IMR-90 (cell line): ENCODE measurements at regions not wholly inside any gene's neighbourhood (a gene's known extent, or its start where the extent isn't known, plus 50 kb on each side); places are given as distances from the start of the nearest gene placed in this dataset.

Experiments used
- ATAC-seq: fragments of 200-7000 bp; cut with Tn5 transposase; 2 replicates; pipeline ENCODE4 v1.9.1; 2020; ENCODE audit warnings: low read depth, mild to moderate bottlenecking, moderate library complexity
- BruUV-seq: library from RNA; stranded (reverse); fragments of 400-500 nt; replicated peaks from 2 replicates; lab custom pipeline; 2021; lab: Mats Ljungman, UMichigan
- CTCF ChIA-PET: fragments of 300-600 bp; formaldehyde crosslinking; extraction: SDS; loops from one replicate; lab custom pipeline; 2021; ENCODE audit warnings: antibody characterized with exemption; lab: Yijun Ruan, JAX
- POLR2A ChIA-PET: fragments of 300-600 bp; sonication (Branson Sonifier 250); formaldehyde crosslinking; loops from one replicate; lab custom pipeline; 2022; ENCODE audit warnings: antibody characterized with exemption; ENCODE audit not compliant: unreplicated experiment; lab: Charles Lee
- DNase-seq: peaks from one replicate; pipeline ENCODE4 v3.0.0; 2013
- H2AFZ ChIP-seq: replicated peaks from 2 replicates; pipeline ENCODE3; 2013; ENCODE audit warnings: low read length, mild to moderate bottlenecking; ENCODE audit not compliant: poor library complexity
- H2AK5ac ChIP-seq: 2 replicates; pipeline ENCODE4 v1.6.1; 2013; ENCODE audit warnings: low read depth, low read length, inconsistent platforms
- H2AK9ac ChIP-seq: replicated peaks from 2 replicates; pipeline ENCODE3; 2013; ENCODE audit warnings: mild to moderate bottlenecking, low read depth, low read length, moderate library complexity; ENCODE audit not compliant: poor library complexity
- H2BK120ac ChIP-seq: 2 replicates; pipeline ENCODE4 v1.6.1; 2013; ENCODE audit warnings: low read depth, low read length, inconsistent platforms
- H2BK15ac ChIP-seq: 3 replicates; pipeline ENCODE4 v1.6.1; 2013; ENCODE audit warnings: low read depth, low read length, inconsistent platforms
- H2BK20ac ChIP-seq: 2 replicates; pipeline ENCODE4 v1.6.1; 2013; ENCODE audit warnings: low read depth, mild to moderate bottlenecking, inconsistent platforms, low read length, moderate library complexity
- H2BK5ac ChIP-seq: 2 replicates; pipeline ENCODE4 v1.6.1; 2013; ENCODE audit warnings: mild to moderate bottlenecking, low read depth, low read length, inconsistent platforms; ENCODE audit not compliant: poor library complexity, severe bottlenecking
- H3K14ac ChIP-seq: replicated peaks from 2 replicates; pipeline ENCODE4 v1.6.1; 2013; ENCODE audit warnings: low read depth, low read length, inconsistent platforms
- H3K18ac ChIP-seq: 2 replicates; pipeline ENCODE4 v1.6.1; 2013; ENCODE audit warnings: low read depth, low read length, control low read depth
- H3K23ac ChIP-seq: 2 replicates; pipeline ENCODE4 v1.6.1; 2013; ENCODE audit warnings: low read depth, low read length, inconsistent platforms
- H3K27ac ChIP-seq: 2 replicates; pipeline ENCODE4 v1.5.1; 2013; ENCODE audit warnings: mild to moderate bottlenecking, control low read depth, low read length; ENCODE audit not compliant: insufficient read depth
- H3K27me3 ChIP-seq: 2 replicates; pipeline ENCODE4 v1.6.1; 2013; ENCODE audit warnings: low read length; ENCODE audit not compliant: control insufficient read depth, insufficient read depth
- H3K36me3 ChIP-seq: 2 replicates; pipeline ENCODE4 v1.6.1; 2013; ENCODE audit warnings: low read length, mixed read lengths; ENCODE audit not compliant: control insufficient read depth, insufficient read depth
- H3K4ac ChIP-seq: 2 replicates; pipeline ENCODE4 v1.6.1; 2013; ENCODE audit warnings: low read depth, low read length, inconsistent platforms
- H3K4me1 ChIP-seq: 2 replicates; pipeline ENCODE4 v1.6.1; 2013; ENCODE audit warnings: low read length, mixed read lengths; ENCODE audit not compliant: control insufficient read depth, insufficient read depth
- H3K4me2 ChIP-seq: 2 replicates; pipeline ENCODE4 v1.6.1; 2013; ENCODE audit warnings: low read depth, mild to moderate bottlenecking, control low read depth, low read length, moderate library complexity
- H3K4me3 ChIP-seq: 2 replicates; pipeline ENCODE4 v1.5.1; 2013; ENCODE audit warnings: low read depth, mild to moderate bottlenecking, control low read depth, low read length, moderate library complexity; ENCODE audit not compliant: insufficient read depth
- H3K56ac ChIP-seq: 2 replicates; pipeline ENCODE4 v1.6.1; 2013; ENCODE audit warnings: low read length, inconsistent platforms; ENCODE audit not compliant: insufficient read depth; ENCODE audit errors: extremely low read depth
- H3K79me1 ChIP-seq, 2 experiments: 2 replicates each; pipeline ENCODE4 v1.6.1; 2013; ENCODE audit warnings: low read length in 2 of 2, inconsistent platforms in 1 of 2, low read depth in 1 of 2
- H3K9ac ChIP-seq: 2 replicates; pipeline ENCODE4 v1.6.1; 2013; ENCODE audit warnings: low read depth, low read length, control low read depth
- H3K9me1 ChIP-seq: 2 replicates; pipeline ENCODE4 v1.6.1; 2013; ENCODE audit warnings: low read length, inconsistent platforms; ENCODE audit not compliant: insufficient read depth
- H3K9me3 ChIP-seq: 2 replicates; pipeline ENCODE4 v1.6.1; 2013; ENCODE audit warnings: low read length; ENCODE audit not compliant: control insufficient read depth, insufficient read depth
- H4K20me1 ChIP-seq: 2 replicates; pipeline ENCODE4 v1.6.1; 2013; ENCODE audit warnings: low read length, inconsistent platforms; ENCODE audit not compliant: insufficient read depth
- H4K5ac ChIP-seq: 2 replicates; pipeline ENCODE4 v1.6.1; 2013; ENCODE audit warnings: mild to moderate bottlenecking, low read depth, low read length, control low read depth
- H4K8ac ChIP-seq, 2 experiments: 2 replicates each; pipeline ENCODE4 v1.6.1; 2013; ENCODE audit warnings: low read depth in 2 of 2, low read length in 2 of 2, control low read depth in 1 of 2, inconsistent platforms in 1 of 2
- H4K91ac ChIP-seq: 2 replicates; pipeline ENCODE4 v1.6.1; 2013; ENCODE audit warnings: low read depth, low read length, inconsistent platforms; ENCODE audit not compliant: insufficient read depth
- BHLHE40 ChIP-seq: fragments of 150-350 bp; IDR thresholded peaks from 2 replicates; pipeline ENCODE4 v1.6.1; 2016; ENCODE audit warnings: mild to moderate bottlenecking, low read depth, low read length
- CEBPB ChIP-seq: IDR thresholded peaks from 2 replicates; pipeline ENCODE4 v1.6.1; 2012; ENCODE audit warnings: low read depth, low read length, improper control_type of control experiment
- CHD1 ChIP-seq: IDR thresholded peaks from 2 replicates; pipeline ENCODE4 v1.6.1; 2012; ENCODE audit warnings: low read depth, low read length, improper control_type of control experiment
- FOS ChIP-seq: fragments of 150-350 bp; IDR thresholded peaks from 2 replicates; pipeline ENCODE4 v1.6.1; 2016; ENCODE audit warnings: low read depth, low read length
- MAZ ChIP-seq: IDR thresholded peaks from 2 replicates; pipeline ENCODE4 v1.6.1; 2012; ENCODE audit warnings: low read depth, mild to moderate bottlenecking, low read length, improper control_type of control experiment, moderate library complexity, borderline replicate concordance
- MXI1 ChIP-seq: IDR thresholded peaks from 2 replicates; pipeline ENCODE4 v1.6.1; 2012; ENCODE audit warnings: low read depth, mild to moderate bottlenecking, low read length, moderate library complexity, borderline replicate concordance
- NFE2L2 ChIP-seq: fragments of 150-350 bp; IDR thresholded peaks from 2 replicates; pipeline ENCODE4 v1.6.1; 2016; ENCODE audit warnings: low read depth, mild to moderate bottlenecking, low read length
- POLR2A ChIP-seq: IDR thresholded peaks from 2 replicates; pipeline ENCODE4 v1.6.1; 2012; ENCODE audit warnings: mild to moderate bottlenecking, low read depth, low read length
- RAD21 ChIP-seq: IDR thresholded peaks from 2 replicates; pipeline ENCODE4 v1.6.1; 2012; ENCODE audit warnings: low read length, improper control_type of control experiment
- RCOR1 ChIP-seq: IDR thresholded peaks from 2 replicates; pipeline ENCODE4 v1.6.1; 2012; ENCODE audit warnings: mild to moderate bottlenecking, low read length, improper control_type of control experiment; ENCODE audit not compliant: insufficient replicate concordance
- RFX5 ChIP-seq: IDR thresholded peaks from 2 replicates; pipeline ENCODE4 v1.8.0; 2012; ENCODE audit warnings: low read depth, mild to moderate bottlenecking, low read length, moderate library complexity
- SMC3 ChIP-seq: fragments of 150-350 bp; IDR thresholded peaks from 2 replicates; pipeline ENCODE4 v1.6.1; 2016; ENCODE audit warnings: low read depth, mild to moderate bottlenecking, antibody characterized with exemption, low read length, moderate library complexity
- dilution Hi-C: fragments of 300-500 bp; cut with HindIII; formaldehyde crosslinking; loops from one replicate; pipeline ENCODE4 v1.14.3; 2018; ENCODE audit warnings: low sequenced_read_pairs; ENCODE audit not compliant: unreplicated experiment
- in situ Hi-C: fragments of 300-500 bp; cut with MboI; formaldehyde crosslinking; loops from 3 replicates; pipeline ENCODE4 v1.14.3; 2019; ENCODE audit warnings: low sequenced_read_pairs, inconsistent platforms, mixed read lengths
- intact Hi-C: fragments of 100-400 bp; cut with micrococcal nuclease; formaldehyde crosslinking; loops from 2 replicates; pipeline ENCODE4 v1.10.0; 2022
- TF ChIP-seq, protein P1 (sequence below): conservative IDR thresholded peaks from 2 replicates; pipeline ENCODE4 v1.5.1; 2012; ENCODE audit warnings: mild to moderate bottlenecking, low read depth, low read length, improper control_type of control experiment
- TF ChIP-seq, protein P2 (sequence below): fragments of 150-350 bp; IDR thresholded peaks from 2 replicates; pipeline ENCODE4 v1.6.1; 2017; ENCODE audit warnings: mild to moderate bottlenecking, antibody characterized with exemption, low read length, low read depth

DNA sequence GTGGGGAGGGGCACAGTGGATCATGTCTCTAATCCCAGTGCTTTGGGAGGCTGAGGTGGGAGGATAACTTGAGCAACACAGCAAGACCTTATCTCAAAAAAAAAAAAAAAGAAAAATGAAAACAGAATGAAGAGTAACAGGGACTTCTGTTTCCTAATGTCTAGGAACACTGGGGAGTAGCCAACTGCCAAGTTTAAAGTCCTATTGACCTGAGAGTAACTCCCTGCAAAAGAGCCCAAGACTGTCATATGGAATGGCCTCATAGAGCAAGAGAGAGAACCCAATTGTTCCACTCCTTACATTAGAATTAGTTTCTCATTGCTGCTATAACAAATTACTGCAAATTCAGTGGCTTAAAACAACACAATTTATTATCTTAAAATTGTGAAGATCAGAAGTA lies 881.4 kb upstream of the ROBO1 start:
- H3K9ac ChIP-seq: no peak overlapping the region
- H3K27me3 ChIP-seq: no peaks in the 10 kb centered on the region
- no peak for DNase-seq
- no peaks in the 10 kb centered on the region for H3K36me3 ChIP-seq
- no peaks in the 10 kb centered on the region for H3K9me1 ChIP-seq
- intact Hi-C loops (no loop called here), dilution Hi-C loops (no loop called here), in situ Hi-C loops (no loop called here)
- no peak overlapping the region for H4K91ac ChIP-seq
- no peaks in the 10 kb centered on the region for H4K20me1 ChIP-seq
- no peak overlapping the region for H3K4ac ChIP-seq
- H3K18ac ChIP-seq: no peak overlapping the region
- no peak overlapping the region for H2AK9ac ChIP-seq
- no peak overlapping the region for H3K23ac ChIP-seq
- H2AFZ ChIP-seq: no peak overlapping the region
- H3K56ac ChIP-seq: no peak overlapping the region
- no peak overlapping the region for H2BK15ac ChIP-seq
- no peak overlapping the region for H4K5ac ChIP-seq
- H2AK5ac ChIP-seq: no peak overlapping the region
- no TSS peak for BruUV-seq
- ChIA-PET POLR2A (no interaction called here), CTCF (no interaction called here)
- TF ChIP-seq SMC3 (no peak), NFE2L2 (no peak), BHLHE40 (no peak), MXI1 (no peak), FOS (no peak), RCOR1 (no peak), RFX5 (no peak), POLR2A (no peak), CEBPB (no peak), MAZ (no peak), RAD21 (no peak), CHD1 (no peak)
- TF ChIP-seq, protein P1, sequence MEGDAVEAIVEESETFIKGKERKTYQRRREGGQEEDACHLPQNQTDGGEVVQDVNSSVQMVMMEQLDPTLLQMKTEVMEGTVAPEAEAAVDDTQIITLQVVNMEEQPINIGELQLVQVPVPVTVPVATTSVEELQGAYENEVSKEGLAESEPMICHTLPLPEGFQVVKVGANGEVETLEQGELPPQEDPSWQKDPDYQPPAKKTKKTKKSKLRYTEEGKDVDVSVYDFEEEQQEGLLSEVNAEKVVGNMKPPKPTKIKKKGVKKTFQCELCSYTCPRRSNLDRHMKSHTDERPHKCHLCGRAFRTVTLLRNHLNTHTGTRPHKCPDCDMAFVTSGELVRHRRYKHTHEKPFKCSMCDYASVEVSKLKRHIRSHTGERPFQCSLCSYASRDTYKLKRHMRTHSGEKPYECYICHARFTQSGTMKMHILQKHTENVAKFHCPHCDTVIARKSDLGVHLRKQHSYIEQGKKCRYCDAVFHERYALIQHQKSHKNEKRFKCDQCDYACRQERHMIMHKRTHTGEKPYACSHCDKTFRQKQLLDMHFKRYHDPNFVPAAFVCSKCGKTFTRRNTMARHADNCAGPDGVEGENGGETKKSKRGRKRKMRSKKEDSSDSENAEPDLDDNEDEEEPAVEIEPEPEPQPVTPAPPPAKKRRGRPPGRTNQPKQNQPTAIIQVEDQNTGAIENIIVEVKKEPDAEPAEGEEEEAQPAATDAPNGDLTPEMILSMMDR: no peak
- TF ChIP-seq, protein P2, sequence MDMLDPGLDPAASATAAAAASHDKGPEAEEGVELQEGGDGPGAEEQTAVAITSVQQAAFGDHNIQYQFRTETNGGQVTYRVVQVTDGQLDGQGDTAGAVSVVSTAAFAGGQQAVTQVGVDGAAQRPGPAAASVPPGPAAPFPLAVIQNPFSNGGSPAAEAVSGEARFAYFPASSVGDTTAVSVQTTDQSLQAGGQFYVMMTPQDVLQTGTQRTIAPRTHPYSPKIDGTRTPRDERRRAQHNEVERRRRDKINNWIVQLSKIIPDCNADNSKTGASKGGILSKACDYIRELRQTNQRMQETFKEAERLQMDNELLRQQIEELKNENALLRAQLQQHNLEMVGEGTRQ: no peak
- H2BK5ac ChIP-seq: no peak overlapping the region
- no peak overlapping the region for H3K27ac ChIP-seq
- no peak overlapping the region for H3K4me3 ChIP-seq
- ATAC-seq: no peak
- H2BK20ac ChIP-seq: no peak overlapping the region
- H3K9me3 ChIP-seq: peaks cover 6% of the 10 kb centered on the region; the same call in 1 of the 2 replicates
- H4K8ac ChIP-seq: no peak overlapping the region
- H3K14ac ChIP-seq: no peak overlapping the region
- H3K4me2 ChIP-seq: no peak overlapping the region
- H3K4me1 ChIP-seq: no peaks in the 10 kb centered on the region
- H3K79me1 ChIP-seq: no peaks in the 10 kb centered on the region
- H2BK120ac ChIP-seq: no peak overlapping the region
